ENCODE measurements at regions not wholly inside any gene's neighbourhood (a gene's known extent, or its start where the extent isn't known, plus 50 kb on each side); places are given as distances from the start of the nearest gene placed in this dataset.

DNA sequence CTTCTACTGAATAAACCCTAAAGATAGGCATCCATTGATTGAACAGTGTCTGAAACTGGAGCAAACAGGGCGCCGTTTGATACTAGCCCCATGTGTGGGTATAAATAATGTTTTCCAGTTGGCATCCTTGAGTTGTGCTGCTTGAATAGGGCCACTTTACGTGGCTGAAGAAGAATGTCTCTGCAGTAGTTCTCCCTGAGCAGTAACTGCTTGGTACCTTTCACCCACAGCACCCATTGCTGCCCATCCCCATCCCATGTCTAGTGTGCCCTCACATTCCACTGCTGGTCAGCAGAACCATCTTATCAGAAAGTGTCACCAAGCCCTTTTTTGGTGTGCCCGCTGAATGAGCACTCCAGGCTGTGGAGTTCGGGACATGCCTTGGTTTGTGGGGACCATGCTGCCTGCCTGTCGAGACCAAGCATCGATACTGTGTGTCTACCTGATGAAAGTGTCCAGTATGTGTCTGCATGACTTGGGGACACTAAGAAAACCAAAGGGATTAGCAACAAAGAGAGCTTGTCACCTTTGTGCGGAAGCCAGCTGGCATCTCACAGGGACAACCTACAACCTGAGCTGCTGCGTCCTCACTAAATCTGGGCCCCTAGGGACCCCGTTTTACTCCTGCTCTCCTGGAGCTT, 162.0 kb downstream of the TM9SF2 start:
- TF ChIP-seq, protein P1, sequence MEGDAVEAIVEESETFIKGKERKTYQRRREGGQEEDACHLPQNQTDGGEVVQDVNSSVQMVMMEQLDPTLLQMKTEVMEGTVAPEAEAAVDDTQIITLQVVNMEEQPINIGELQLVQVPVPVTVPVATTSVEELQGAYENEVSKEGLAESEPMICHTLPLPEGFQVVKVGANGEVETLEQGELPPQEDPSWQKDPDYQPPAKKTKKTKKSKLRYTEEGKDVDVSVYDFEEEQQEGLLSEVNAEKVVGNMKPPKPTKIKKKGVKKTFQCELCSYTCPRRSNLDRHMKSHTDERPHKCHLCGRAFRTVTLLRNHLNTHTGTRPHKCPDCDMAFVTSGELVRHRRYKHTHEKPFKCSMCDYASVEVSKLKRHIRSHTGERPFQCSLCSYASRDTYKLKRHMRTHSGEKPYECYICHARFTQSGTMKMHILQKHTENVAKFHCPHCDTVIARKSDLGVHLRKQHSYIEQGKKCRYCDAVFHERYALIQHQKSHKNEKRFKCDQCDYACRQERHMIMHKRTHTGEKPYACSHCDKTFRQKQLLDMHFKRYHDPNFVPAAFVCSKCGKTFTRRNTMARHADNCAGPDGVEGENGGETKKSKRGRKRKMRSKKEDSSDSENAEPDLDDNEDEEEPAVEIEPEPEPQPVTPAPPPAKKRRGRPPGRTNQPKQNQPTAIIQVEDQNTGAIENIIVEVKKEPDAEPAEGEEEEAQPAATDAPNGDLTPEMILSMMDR (IDR thresholded peaks at IDR 0.05) = no peak

DNA sequence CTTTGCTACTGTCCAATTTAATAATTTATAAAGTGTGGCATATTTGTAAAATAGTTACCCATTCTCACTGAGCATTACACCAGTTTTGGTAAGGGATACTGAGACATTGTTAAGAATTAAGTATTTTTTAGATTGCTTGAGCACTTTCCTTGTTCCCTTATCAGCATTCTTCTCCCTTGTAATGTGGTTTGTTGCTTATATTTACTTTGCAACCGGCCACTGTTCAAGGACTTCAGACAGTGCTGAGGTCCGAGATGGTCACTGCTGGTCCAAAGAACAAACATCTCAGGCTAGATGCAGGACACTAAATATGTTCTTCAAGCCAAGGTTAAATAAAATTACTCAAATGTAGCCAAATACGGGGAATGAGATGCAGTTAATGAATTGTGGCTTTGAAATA, 161.4 kb downstream of the TM9SF2 start:
- TF ChIP-seq, protein P1 (IDR thresholded peaks at IDR 0.05) = no peak

DNA sequence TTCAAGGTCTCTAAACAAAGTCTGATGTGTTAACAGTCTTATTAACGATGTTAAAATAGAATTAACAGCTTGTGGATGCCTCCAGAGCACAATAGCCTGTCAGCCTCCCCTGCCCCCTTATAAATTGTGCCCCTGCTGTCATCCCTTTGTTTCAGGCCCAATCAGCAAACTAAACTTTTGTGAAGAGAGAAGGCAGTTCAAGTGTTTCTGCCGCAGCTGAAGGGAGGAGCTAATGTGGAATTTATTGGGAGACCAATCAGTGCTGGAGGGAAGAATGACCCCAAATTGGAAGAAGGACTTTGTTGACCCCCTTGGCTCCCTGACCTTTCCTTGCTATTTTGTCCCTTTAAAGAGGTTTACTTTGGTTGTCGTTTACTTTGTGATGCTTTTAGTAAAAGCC, 160.5 kb downstream of the TM9SF2 start:
- TF ChIP-seq, protein P1 (IDR thresholded peaks at IDR 0.05) = no peak

DNA sequence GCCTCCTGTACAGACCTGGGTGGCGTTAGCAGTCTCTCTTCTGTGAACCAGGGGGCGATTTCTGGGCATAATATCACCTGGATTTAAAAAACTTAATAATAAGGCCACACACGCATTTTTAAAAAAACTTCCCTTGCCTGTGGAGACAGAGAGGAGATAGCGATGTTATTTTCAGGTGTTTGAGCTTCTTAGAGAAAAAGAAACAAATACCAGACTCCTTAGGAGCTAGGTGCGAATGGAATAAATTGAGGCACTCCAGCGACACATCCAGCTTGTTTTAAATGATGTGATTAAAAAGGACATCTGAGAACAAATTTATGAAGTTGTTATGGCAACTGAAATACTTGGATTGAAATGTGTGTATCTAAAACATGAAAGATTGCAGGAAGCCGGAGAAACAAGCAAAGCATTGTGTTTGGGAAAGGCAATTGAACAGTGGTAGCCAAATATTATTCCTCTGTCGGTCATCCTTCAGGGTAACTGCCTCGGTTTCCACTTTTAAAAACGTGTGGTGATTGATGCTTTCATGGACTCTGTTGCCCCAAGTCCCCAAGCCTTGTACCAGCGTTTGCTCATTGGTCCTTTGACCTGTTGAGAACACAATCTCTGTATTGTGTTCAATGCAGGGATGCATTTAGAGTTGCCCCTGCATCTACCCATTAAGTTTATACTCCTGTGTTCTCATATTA, 158.7 kb downstream of the TM9SF2 start:
- TF ChIP-seq, protein P1 (IDR thresholded peaks at IDR 0.05) = no peak

DNA sequence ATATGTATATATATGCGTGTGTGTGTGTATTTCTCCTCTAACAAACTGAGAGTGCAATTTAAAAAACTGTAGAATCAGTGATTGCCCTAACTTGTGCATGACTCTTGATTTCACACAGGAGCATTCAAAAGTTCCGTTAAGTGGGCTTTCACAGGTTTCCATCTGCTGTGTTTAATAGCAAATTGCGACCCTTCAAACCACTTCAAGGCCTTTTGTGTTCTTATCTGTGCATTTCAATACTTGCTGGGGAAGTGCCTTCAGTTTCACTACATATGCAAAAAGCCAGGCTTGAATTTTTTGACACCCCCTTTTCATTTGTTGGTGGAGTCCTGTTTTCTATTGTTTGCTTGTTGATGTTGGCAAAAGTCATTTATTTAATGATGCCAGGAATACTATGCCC, 158.0 kb downstream of the TM9SF2 start:
- TF ChIP-seq, protein P1 (IDR thresholded peaks at IDR 0.05) = no peak

DNA sequence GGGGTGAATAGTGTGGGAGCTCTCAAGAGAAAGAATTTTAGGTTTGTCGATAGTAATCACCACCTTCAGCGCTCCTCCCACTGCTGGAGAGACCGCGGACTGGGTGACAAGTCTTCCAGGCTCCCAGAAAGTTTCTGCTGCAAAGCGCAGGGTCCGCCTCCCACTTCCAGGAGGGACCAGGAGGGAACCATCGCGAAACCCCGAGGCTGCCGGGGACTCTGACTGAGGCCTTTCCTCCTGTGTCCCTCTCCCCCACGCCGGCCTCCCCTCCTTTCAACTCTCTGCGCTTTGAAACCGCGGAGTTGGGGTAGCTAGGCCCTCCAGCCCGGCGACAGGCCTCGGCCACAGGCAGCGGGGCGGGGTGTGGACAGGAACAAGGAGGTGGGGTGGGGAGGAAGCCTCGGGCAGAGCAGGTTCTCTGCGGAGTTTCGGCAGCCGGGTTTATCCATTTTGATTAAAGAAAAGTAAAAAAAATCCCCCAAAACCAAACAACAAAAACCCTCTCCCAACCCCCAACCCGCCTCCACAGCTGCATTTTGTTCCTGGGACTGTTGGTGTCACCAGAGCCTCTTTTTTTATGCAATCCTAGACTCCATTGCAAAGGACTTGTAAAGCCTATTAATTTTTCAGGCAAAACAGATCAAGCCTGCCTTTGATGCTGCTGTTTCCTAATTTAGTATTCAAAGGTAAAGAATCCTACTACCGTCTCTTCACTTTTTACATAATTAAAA, 157.2 kb downstream of the TM9SF2 start:
- TF ChIP-seq, protein P1 (IDR thresholded peaks at IDR 0.05) = peak; percentile 62

DNA sequence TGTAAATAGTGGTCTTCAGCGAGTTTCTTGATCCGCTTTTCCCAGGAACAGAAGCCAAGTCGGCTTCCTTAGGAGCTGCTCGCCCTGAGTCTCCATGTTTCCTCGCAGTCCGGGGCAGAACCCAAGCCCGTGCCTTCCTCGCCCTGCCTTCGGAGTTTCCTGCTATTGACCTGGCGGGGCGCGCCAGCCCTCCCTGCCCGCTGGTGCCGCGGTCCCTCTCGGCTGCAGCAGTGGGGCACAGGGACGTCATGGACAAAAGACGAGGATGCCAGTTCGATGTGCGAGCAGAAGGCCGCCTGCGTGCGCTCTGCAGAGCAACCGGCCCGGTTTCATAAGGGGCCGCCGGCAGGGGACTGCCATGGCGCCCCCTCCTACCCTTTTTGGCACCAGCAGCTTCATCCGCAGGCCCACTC, 156.6 kb downstream of the TM9SF2 start:
- TF ChIP-seq, protein P1 (IDR thresholded peaks at IDR 0.05) = no peak
